ENCODE measurements at regions not wholly inside any gene's neighbourhood (a gene's known extent, or its start where the extent isn't known, plus 50 kb on each side); places are given as distances from the start of the nearest gene placed in this dataset.
A peak's percentile ranks its signal among the peaks of the same experiment; 100 is the strongest.

DNA sequence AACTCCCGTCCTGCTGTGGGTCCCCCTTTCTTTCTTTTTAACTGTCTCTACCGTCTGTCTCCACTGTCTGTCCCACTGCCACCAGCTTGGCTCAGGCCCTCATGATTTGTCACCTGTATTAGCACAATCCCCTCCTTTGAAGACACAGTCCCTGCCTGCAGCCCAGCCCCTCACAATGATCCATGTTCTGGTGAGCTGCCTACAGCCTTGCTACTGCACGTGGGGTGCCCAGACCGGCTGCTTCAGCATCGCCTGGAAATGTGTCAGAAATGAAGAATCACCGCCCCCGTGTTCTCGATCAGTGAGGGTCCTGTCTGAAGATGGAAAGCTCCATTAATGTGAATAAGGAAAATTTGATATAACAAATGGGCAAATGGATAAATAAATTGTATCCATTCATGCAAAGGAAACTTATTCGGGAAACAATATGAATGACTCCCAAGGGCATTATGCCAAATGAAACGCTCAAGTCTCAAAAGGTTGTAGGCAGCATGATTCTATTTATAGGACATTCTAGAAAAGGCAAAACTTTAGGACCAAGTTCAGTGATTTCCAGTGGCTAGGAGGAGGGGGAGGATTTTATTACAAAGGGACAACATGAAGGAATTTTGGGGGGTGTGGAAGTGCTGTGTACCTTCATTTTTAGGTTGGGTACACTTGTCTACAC, 59.4 kb upstream of the CD83 start:
- TF ChIP-seq POLR2A (IDR thresholded peaks at IDR 0.05; ENCODE audit: low read length) (no peak), GATA1 (IDR thresholded peaks at IDR 0.05; ENCODE audit: low read depth, low read length) (no peak)
- DNase-seq: no peak

DNA sequence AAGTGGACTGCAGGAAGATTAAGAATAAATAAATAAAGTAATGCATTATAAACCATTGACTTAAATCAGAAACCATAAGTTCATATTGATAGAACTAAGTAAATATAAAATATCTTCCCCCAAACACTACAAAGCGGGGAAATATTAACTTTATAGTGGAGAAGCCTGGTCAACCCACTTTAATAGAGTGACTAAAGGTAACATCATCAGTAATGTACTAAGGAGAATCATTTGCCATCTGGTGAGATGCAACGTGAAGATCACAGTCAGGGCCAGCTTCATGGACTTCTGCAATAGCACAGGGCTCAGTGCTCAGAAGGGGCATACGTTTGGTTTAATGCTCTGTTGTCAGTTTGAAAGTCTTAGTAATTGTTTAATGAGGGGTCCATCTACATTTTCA, 58.8 kb upstream of the CD83 start:
- DNase-seq: no peak

DNA sequence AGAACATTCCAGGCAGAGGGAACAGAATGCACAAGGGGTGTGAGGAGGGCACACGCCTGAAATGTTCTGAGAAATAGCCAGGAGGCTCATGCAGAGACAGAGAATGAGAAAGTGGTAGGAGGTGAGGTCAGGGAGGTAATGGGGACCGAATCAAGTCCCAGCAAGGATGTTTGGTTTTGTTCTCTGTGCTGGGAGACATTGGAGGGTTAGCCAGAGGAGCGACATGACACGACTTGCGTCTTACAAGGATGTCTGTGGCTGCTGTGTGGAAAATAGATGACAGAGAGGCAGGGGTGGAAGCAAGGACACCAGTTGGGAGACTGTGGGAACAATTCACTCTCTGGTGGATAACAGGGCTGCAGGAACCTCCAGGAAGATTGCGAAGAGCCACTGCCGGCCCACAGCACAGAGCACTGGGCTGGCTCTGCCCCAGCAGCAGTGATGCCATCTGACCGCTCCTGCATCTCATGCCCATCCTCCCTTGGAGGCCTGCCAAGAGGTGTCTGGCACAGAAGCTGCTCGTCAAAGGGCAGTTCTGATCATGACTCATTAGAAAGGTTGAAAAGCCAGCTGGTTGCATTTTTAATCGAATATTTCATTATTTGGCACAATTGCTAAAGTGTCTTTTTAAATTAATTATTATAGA, 57.7 kb upstream of the CD83 start:
- TF ChIP-seq POLR2A (IDR thresholded peaks at IDR 0.05; ENCODE audit: low read length): no peak
- DNase-seq: no peak

More for the DNA sequence above, 58.8 kb upstream of the CD83 start:
- no peak for TF ChIP-seq GATA1 (IDR thresholded peaks at IDR 0.05; ENCODE audit: low read depth, low read length)
- no peak for TF ChIP-seq POLR2A (IDR thresholded peaks at IDR 0.05; ENCODE audit: low read length)

DNA sequence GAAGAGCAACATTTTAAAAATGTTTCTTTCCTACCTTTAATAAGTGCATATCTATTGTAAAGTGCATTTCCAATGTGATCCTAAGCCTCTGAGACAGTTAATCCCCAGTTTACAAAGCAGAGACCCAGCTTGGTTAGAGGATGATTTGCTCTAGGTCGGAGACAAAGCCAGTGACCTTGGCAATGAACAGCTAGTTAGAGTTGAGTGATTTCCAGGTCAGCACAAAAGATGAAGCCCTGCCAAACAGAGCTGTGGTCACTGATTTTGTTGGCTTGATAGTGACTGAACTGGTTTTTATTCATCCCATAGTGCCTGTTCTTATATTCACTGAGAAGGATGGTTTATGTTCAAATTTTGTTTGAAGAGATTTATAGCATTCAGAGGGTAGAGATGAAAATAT, 56.6 kb upstream of the CD83 start:
- no peak for DNase-seq
- TF ChIP-seq GATA1 (IDR thresholded peaks at IDR 0.05; ENCODE audit: low read depth, low read length) (no peak), POLR2A (IDR thresholded peaks at IDR 0.05; ENCODE audit: low read length) (no peak)

DNA sequence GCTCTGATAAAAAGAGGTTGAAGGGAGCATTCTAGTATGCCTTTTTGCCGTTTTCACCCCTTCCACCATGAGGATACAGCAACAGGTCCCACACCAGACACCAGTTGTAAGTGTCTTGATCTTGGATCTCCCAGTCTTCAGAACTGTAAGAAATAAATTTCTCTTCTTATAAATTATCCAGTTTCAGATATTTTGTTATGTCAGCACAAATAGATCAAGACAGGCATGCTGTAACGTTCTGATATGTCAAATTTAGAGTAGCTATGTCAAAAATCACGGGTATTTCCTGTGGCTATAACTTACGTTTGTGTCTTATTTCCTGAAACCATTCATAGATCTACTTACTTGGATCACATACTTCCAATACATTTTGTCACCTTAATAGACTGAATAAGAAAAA, 55.9 kb upstream of the CD83 start:
- TF ChIP-seq POLR2A (IDR thresholded peaks at IDR 0.05; ENCODE audit: low read length): no peak
- no peak for TF ChIP-seq GATA1 (IDR thresholded peaks at IDR 0.05; ENCODE audit: low read depth, low read length)

DNA sequence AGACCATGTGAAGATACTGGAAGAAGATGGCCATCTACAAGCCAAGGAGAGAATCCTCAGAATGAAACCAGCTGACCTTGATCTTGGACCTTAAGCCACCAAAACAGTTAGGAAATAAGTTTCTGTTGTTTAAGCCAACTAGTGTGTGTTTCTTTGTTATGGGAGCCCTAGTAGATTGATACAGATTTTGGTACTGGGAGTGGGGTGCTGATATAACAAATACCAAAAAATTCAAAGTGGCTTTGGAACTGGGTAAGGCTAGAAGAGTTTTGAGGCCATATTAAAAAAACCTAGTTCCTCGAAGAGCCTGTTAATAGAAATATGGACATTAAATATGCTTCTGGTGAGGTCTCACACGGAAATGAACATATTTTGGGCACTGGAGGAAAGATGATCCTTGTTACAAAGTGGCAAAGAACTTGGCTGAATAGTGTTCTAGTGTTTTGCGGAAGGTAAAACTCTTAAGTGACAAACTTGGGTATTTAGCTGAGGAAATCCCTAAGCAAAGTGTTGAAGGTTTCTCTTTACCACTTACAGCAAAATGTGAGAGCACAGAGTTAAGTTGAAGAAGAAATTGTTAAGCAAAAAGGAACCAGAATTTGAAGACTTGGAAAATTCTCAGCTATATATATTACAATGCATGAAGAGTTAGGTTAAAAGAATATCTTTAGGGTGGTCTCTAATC, 55.1 kb upstream of the CD83 start:
- TF ChIP-seq POLR2A (IDR thresholded peaks at IDR 0.05; ENCODE audit: low read length) (no peak), GATA1 (IDR thresholded peaks at IDR 0.05; ENCODE audit: low read depth, low read length) (no peak)
- DNase-seq: no peak

More for the DNA sequence above, 55.9 kb upstream of the CD83 start:
- no peak for DNase-seq

DNA sequence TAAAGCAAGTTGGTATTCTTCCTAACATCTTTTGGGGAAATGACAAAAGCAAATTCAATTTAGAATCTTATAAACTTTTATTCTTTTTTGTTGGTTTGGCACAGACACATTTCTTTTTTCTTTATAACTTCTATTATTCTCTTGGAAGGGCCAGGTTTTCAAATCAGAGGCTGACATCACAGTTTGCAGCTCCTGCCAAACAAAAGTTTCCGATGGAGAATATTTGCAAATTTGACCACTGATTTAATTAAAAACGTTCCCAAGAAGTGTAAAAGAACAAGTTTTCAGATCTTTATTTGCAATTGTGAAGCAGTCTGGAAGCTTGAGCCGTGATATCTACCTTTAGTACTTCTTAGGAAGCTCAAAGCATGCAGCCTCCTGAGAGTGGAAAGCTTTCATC, 53.8 kb upstream of the CD83 start:
- TF ChIP-seq GATA1 (IDR thresholded peaks at IDR 0.05; ENCODE audit: low read depth, low read length) (no peak), POLR2A (IDR thresholded peaks at IDR 0.05; ENCODE audit: low read length) (no peak)
- DNase-seq: no peak

DNA sequence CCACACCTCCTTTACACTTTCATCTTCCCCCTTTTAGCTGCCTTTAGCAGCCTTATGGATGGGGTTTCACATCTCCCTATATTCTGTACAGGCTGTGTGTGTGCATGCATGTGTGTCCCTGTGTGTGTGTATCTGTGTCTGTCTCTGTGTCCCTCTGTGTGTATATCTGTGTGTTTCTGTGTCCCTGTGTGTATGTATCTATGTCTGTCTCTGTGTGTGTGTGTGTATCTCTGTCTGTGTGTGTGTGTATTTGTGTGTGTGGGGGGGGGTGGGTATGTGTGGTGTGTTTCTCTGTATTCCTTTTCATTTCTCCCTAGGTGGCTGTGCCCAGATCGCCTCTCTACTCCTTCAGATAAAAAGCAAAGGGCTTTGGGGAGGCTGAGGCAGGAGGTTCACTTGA, 52.2 kb upstream of the CD83 start:
- TF ChIP-seq GATA1 (IDR thresholded peaks at IDR 0.05; ENCODE audit: low read depth, low read length): no peak
- TF ChIP-seq POLR2A (IDR thresholded peaks at IDR 0.05; ENCODE audit: low read length): no peak
- DNase-seq: no peak

DNA sequence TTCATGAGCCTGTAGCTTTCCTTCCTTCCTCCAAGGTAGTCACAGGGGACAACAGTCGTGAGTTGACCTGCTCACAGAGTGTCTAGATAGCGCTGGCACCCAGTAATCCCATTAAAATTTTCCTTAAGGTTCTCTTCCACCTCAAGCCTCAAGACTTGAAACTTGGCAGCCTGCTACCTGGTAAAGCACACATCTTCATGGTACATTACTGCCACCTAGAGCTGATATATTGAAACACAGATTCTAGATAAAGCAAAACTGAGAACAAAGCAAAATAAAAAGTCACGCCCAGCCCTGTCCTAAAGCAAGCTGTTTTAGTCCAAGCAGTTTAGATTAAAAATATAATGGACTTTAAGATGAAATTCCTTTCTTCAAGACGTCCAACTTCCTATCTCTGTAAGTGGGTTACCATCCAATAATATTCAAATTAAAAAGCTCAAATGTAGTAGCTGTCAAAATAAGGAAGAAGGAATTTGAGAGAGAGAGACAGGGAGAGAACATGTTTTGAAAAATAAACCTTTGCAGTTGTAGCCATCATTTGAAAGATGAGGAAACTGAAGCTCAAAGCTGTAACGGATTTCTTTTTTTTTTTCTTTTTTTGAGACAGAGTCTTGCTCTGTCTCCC, 50.7 kb upstream of the CD83 start:
- DNase-seq: peak; percentile 53 to 70
- TF ChIP-seq GATA1 (IDR thresholded peaks at IDR 0.05; ENCODE audit: low read depth, low read length): no peak
- no peak for TF ChIP-seq POLR2A (IDR thresholded peaks at IDR 0.05; ENCODE audit: low read length)

DNA sequence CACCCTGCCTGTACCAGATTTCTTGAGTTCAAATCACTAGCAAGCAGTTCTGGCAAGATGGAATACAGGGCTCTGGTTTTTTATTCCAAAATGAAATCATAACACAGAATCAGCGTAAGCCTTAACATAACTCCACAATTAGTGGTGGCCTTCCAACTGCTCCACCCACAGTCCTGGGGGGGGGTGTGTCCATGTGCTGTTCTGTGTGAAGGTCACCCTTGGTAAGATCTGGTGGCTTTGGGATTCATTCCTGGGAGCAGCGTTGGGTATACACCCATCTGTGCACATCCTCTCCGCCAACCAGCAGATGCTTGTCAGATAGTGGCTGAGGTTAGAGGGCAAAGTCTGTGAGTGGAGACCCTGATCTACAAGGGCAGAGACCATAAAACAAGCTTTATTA, 49.9 kb upstream of the CD83 start:
- no peak for TF ChIP-seq GATA1 (IDR thresholded peaks at IDR 0.05; ENCODE audit: low read depth, low read length)
- TF ChIP-seq POLR2A (IDR thresholded peaks at IDR 0.05; ENCODE audit: low read length): no peak
- DNase-seq: no peak

Data from erythroblast (primary cell).